Uterus (tissue), 3 donors: ENCODE measurements at regions not wholly inside any gene's neighbourhood (a gene's known extent, or its start where the extent isn't known, plus 50 kb on each side); places are given as distances from the start of the nearest gene placed in this dataset.
"Not testable (repeated sequence)": the region's sequence is repeated elsewhere in the genome, so short reads cannot be mapped to it uniquely, and the experiment has no call there.

Experiments used
- DNase-seq, 2 donors: peaks; one replicate each; pipeline ENCODE4 v3.0.0-alpha.2; 2019 to 2020
- H3K27ac ChIP-seq, 2 donors: fragments of 200-600 bp; sonication (generic); 1 replicate in 1 of 2; 2 replicates in 1 of 2; pipeline ENCODE4 v1.5.1; 2016 to 2018
- H3K27me3 ChIP-seq, 2 donors: fragments of 200-600 bp; sonication (generic); one replicate each; pipeline ENCODE4 v1.5.1; 2018 to 2019; ENCODE audit warnings: control low read depth in 1 of 2
- H3K36me3 ChIP-seq, 2 donors: fragments of 200-600 bp; sonication (generic); one replicate each; pipeline ENCODE4 v1.5.1; 2019; ENCODE audit warnings: control low read depth in 1 of 2
- H3K4me1 ChIP-seq, 2 donors: fragments of 200-600 bp; sonication (generic); one replicate each; pipeline ENCODE4 v1.5.1; 2018 to 2019; ENCODE audit warnings: control low read depth in 1 of 2
- H3K4me3 ChIP-seq, 2 donors: fragments of 200-600 bp; sonication (generic); 1 replicate in 1 of 2; 2 replicates in 1 of 2; pipeline ENCODE4 v1.5.1; 2018 to 2019; ENCODE audit warnings: mild to moderate bottlenecking in 1 of 2
- H3K9me3 ChIP-seq, 2 donors: fragments of 200-600 bp; sonication (generic); one replicate each; pipeline ENCODE4 v1.5.1; 2019; ENCODE audit warnings: control low read depth in 1 of 2
- POLR2A ChIP-seq, 2 donors: fragments of 450-650 bp; IDR thresholded peaks; one replicate each; pipeline ENCODE4 v1.6.1; 2016; ENCODE audit warnings: antibody characterized with exemption in 2 of 2, mild to moderate bottlenecking in 1 of 2, moderate library complexity in 1 of 2
- intact Hi-C: fragments of 100-400 bp; cut with DNase I; formaldehyde crosslinking; loops from one replicate; pipeline ENCODE4 v1.15.1; 2023; ENCODE audit warnings: low total_unique reads
- TF ChIP-seq, protein P1 (sequence below), 4 experiments: fragments of 200-600 bp in 2 of 4; fragments of 450-650 bp in 2 of 4; sonication (generic) in 2 of 4; IDR thresholded peaks; one replicate each; pipeline ENCODE4 v1.5.1; 2016 to 2019; ENCODE audit warnings: antibody characterized with exemption in 4 of 4, mild to moderate bottlenecking in 2 of 4, moderate library complexity in 1 of 4
- donor health status: DM: yes; HTN: yes; CAD: no.

DNA sequence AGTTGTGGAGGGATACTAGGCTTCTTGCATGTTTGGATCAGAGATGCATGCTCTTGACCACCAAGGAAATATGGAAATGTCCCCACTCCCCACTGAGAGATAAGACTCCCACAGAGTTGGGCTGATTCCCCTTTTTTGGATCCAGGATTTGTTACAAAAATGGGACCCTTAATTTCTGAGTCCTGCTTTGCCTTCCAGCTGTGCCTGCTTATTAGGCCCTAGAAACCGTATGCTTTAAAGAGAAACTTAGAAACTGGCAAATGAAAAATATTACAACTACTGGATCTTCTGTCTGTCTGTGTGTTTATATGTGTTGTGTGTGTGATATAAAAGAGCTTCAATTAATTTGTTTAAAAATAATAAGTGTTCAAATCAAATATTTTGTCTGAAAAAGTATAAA lies 817.6 kb upstream of the CITED2 start:
- Histone ChIP-seq H3K9me3 (no peaks in the 10 kb centered on the region), H3K27ac (no peak overlapping the region), H3K27me3 (no peaks in the 10 kb centered on the region), H3K36me3 (no peaks in the 10 kb centered on the region), H3K4me3 (no peak overlapping the region), H3K4me1 (no peaks in the 10 kb centered on the region)
- intact Hi-C loops: no loop called here
- TF ChIP-seq, protein P1, sequence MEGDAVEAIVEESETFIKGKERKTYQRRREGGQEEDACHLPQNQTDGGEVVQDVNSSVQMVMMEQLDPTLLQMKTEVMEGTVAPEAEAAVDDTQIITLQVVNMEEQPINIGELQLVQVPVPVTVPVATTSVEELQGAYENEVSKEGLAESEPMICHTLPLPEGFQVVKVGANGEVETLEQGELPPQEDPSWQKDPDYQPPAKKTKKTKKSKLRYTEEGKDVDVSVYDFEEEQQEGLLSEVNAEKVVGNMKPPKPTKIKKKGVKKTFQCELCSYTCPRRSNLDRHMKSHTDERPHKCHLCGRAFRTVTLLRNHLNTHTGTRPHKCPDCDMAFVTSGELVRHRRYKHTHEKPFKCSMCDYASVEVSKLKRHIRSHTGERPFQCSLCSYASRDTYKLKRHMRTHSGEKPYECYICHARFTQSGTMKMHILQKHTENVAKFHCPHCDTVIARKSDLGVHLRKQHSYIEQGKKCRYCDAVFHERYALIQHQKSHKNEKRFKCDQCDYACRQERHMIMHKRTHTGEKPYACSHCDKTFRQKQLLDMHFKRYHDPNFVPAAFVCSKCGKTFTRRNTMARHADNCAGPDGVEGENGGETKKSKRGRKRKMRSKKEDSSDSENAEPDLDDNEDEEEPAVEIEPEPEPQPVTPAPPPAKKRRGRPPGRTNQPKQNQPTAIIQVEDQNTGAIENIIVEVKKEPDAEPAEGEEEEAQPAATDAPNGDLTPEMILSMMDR (IDR thresholded peaks at IDR 0.05): no peak
- TF ChIP-seq POLR2A (IDR thresholded peaks at IDR 0.05): no peak
- DNase-seq: no peak

DNA sequence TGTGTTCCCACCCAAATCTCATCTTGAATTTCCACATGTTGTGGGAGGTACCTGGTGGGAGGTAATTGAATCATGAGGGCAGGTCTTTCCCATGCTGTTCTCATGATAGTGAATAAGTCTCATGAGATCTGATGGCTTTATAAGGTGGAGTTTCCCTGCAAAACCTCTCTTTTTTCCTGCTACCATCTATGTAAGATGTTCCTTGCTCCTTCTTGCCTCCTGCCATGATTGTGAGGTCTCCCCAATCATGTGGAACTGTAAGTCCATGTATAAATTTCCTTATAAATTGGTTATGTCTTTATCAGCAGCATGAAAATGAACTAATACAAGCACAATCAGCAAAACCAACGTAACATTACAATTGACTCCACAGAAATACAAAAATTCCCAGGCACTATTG lies 814.8 kb upstream of the CITED2 start:
- H3K27me3 ChIP-seq, intact Hi-C loops, DNase-seq: not testable (repeated sequence)

DNA sequence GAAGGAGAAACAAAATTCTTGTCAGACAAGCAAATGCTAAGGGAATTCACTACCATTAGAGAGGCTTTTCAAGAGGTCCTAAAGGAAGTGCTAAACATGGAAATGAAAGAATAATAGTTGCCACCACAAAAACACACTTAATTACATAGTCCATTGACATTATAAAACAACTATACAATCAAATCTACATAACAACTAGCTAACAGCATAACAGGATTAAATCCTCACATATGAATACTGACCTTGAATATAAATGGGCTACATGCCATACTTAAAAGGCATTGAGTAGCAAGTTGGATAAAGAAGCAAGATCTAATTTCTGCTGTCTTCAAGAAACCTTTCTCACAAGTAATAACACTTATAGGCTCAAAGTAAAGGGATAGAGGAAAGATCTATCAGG lies 811.5 kb upstream of the CITED2 start:
- DNase-seq: no peak
- no peaks in the 10 kb centered on the region for H3K27me3 ChIP-seq
- H3K36me3 ChIP-seq: no peaks in the 10 kb centered on the region
- no peak overlapping the region for H3K4me3 ChIP-seq
- intact Hi-C loops: no loop called here
- TF ChIP-seq, protein P1 (IDR thresholded peaks at IDR 0.05): no peak
- no peak for TF ChIP-seq POLR2A (IDR thresholded peaks at IDR 0.05)
- no peaks in the 10 kb centered on the region for H3K4me1 ChIP-seq
- H3K27ac ChIP-seq: no peak overlapping the region
- no peaks in the 10 kb centered on the region for H3K9me3 ChIP-seq

More for the DNA sequence above, 814.8 kb upstream of the CITED2 start:
- H3K9me3 ChIP-seq, H3K4me3 ChIP-seq, H3K27ac ChIP-seq, H3K4me1 ChIP-seq, H3K36me3 ChIP-seq: not testable (repeated sequence)

DNA sequence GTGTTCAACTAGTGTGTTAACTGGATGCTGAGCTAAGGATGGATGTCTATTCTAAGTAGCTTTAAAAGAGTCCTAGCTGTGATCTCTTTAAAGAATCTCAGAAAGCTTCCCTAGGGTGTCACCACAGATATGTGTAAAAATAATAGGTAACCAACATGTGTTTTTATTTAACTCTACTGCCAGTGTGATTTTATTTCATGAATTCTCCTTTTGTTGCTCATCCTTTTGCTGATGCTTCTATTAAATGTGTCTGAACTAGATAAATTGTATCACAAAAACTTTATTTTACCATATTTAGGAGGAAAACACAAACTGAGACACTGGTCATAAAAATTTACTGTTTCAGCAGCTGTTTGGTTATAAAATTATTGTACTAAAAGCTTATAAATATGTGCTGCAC lies 809.4 kb upstream of the CITED2 start:
- TF ChIP-seq POLR2A (IDR thresholded peaks at IDR 0.05): no peak
- TF ChIP-seq, protein P1 (IDR thresholded peaks at IDR 0.05): no peak
- intact Hi-C loops: no loop called here
- Histone ChIP-seq H3K4me1 (no peaks in the 10 kb centered on the region), H3K27ac (no peak overlapping the region), H3K4me3 (no peak overlapping the region), H3K27me3 (no peaks in the 10 kb centered on the region), H3K9me3 (no peaks in the 10 kb centered on the region), H3K36me3 (no peaks in the 10 kb centered on the region)
- no peak for DNase-seq

DNA sequence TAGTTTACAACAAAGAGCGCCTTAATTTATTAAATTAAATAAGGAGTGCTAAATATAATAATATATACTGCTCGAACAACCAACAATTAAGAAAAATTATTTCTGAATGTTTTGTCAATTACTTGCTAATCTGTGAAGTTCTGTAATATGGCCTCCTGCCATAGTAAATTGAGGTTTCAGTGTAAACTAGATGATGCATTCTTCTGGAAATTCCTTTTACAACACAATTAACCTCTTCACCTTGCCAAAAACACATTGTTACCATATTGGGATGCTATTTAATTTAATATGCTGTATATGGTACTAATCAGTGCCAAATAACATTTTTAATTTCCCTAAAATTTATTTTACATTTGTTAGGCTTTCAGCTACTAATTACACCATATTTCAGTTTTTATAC lies 808.4 kb upstream of the CITED2 start:
- Histone ChIP-seq H3K27me3 (no peaks in the 10 kb centered on the region), H3K4me3 (no peak overlapping the region), H3K36me3 (no peaks in the 10 kb centered on the region), H3K4me1 (no peaks in the 10 kb centered on the region), H3K9me3 (no peaks in the 10 kb centered on the region), H3K27ac (no peak overlapping the region)
- DNase-seq: no peak
- TF ChIP-seq, protein P1 (IDR thresholded peaks at IDR 0.05): no peak
- TF ChIP-seq POLR2A (IDR thresholded peaks at IDR 0.05): no peak
- intact Hi-C loops: no loop called here

DNA sequence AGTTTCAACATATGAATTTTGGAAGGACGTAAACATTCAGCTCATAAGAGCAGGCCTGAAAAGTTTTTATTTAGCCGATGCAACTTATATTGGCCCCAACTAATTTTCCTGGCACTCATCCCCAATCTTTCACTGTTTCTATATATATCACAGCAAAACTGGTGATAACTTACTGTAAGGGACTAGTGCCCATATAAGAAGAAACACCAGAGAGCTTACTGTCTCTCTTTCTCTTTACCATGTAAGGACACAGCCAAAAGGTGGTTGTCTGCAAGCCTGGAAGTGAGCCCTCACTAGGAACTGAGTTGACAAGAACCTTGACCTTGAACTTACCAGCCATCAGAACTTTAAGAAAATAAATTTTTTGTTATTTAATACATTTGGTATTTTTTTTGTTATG lies 807.4 kb upstream of the CITED2 start:
- intact Hi-C loops: no loop called here
- no peak for DNase-seq

More for the DNA sequence above, 807.4 kb upstream of the CITED2 start:
- H3K4me1 ChIP-seq: no peaks in the 10 kb centered on the region
- no peak overlapping the region for H3K27ac ChIP-seq
- no peak overlapping the region for H3K4me3 ChIP-seq
- H3K9me3 ChIP-seq: no peaks in the 10 kb centered on the region
- no peaks in the 10 kb centered on the region for H3K27me3 ChIP-seq
- no peak for TF ChIP-seq POLR2A (IDR thresholded peaks at IDR 0.05)
- TF ChIP-seq, protein P1 (IDR thresholded peaks at IDR 0.05): no peak
- H3K36me3 ChIP-seq: no peaks in the 10 kb centered on the region
